HFFc6 (cell line): ENCODE measurements at regions not wholly inside any gene's neighbourhood (a gene's known extent, or its start where the extent isn't known, plus 50 kb on each side); places are given as distances from the start of the nearest gene placed in this dataset.

Experiments
- DNase-seq: peaks from one replicate; pipeline ENCODE4 v3.0.0-alpha.2; 2018
- H3K27ac Mint-ChIP-seq: 2 replicates; pipeline ENCODE4 v1.8.0; 2020; ENCODE audit warnings: mild to moderate bottlenecking, mixed read lengths
- H3K27me3 Mint-ChIP-seq: 2 replicates; pipeline ENCODE4 v1.8.0; 2021; ENCODE audit warnings: mild to moderate bottlenecking, moderate library complexity, mixed read lengths; ENCODE audit not compliant: insufficient read depth
- H3K36me3 Mint-ChIP-seq: 2 replicates; pipeline ENCODE4 v1.8.0; 2021; ENCODE audit warnings: low read depth, mixed read lengths
- H3K4me1 Mint-ChIP-seq: 2 replicates; pipeline ENCODE4 v1.8.0; 2020; ENCODE audit warnings: low read depth, mixed read lengths
- H3K4me3 Mint-ChIP-seq: 2 replicates; pipeline ENCODE4 v1.8.0; 2020; ENCODE audit warnings: mild to moderate bottlenecking, moderate library complexity, mixed read lengths
- H3K9me3 Mint-ChIP-seq: 2 replicates; pipeline ENCODE4 v1.8.0; 2020; ENCODE audit warnings: mild to moderate bottlenecking, mixed read lengths
- TF ChIP-seq, protein P1 (sequence below): fragments of 200-600 bp; sonication (generic); IDR thresholded peaks from 2 replicates; pipeline ENCODE4 v1.5.0; 2021; ENCODE audit warnings: antibody characterized with exemption, mild to moderate bottlenecking

DNA sequence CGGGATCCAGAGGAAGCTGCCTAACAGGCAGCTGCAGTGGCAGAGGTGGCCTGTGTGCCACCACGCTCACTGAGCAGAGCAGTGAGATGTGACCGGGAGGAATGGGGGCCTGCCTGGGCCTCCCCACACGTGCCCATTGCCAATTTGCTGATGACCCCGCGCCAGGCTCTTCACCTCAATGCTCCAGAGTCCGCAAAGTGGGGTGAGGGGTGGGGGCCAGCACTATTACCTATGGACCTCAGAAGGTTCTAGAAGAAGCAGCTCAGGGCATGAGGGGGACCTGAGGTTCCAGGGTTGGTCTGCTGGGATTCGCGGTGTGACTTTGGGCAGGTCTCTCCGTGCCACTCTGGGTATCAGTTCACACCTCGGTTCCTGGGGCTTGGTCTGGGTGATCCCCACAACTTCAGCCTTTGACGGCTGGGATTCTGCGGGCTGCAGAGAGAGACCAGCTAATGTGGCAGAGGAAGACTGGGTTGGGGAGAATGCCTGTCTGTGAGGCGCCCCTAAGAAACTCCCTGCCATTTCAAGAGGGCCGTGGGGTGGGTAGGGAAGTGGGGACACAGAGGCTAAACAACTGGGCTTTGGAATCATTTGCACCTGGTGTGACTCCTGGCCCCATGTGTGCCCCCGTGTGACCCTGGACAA is 231.0 kb upstream of the MVB12B start:
- Mint-ChIP-seq H3K9me3 (no peaks in the 10 kb centered on the region), H3K4me3 (no peak overlapping the region), H3K4me1 (no peaks in the 10 kb centered on the region), H3K27ac (no peak overlapping the region), H3K27me3 (peaks cover 35% of the 10 kb centered on the region), H3K36me3 (no peaks in the 10 kb centered on the region)
- no peak for DNase-seq
- TF ChIP-seq, protein P1, sequence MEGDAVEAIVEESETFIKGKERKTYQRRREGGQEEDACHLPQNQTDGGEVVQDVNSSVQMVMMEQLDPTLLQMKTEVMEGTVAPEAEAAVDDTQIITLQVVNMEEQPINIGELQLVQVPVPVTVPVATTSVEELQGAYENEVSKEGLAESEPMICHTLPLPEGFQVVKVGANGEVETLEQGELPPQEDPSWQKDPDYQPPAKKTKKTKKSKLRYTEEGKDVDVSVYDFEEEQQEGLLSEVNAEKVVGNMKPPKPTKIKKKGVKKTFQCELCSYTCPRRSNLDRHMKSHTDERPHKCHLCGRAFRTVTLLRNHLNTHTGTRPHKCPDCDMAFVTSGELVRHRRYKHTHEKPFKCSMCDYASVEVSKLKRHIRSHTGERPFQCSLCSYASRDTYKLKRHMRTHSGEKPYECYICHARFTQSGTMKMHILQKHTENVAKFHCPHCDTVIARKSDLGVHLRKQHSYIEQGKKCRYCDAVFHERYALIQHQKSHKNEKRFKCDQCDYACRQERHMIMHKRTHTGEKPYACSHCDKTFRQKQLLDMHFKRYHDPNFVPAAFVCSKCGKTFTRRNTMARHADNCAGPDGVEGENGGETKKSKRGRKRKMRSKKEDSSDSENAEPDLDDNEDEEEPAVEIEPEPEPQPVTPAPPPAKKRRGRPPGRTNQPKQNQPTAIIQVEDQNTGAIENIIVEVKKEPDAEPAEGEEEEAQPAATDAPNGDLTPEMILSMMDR: no peak

DNA sequence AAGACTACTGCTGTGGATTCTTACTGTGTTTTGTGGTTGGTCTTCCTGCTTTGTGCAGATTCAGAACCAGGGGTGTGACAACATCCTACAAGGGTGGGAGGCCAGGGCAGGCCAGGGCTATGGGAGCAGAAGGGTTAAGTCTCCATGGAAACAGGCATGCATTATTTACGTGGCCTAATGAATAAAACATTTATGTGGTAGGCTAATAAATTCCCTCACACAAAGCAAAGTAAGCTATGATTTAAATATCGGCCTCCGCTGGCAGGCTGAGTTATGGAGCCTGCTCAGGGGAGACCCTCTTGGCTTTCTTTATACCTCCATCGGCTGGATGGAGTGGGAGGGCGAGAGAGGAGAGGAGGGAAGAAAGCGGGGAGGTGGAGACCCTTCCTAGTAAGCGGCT is 230.3 kb upstream of the MVB12B start:
- H3K9me3 Mint-ChIP-seq: no peaks in the 10 kb centered on the region
- H3K4me3 Mint-ChIP-seq: no peak overlapping the region
- H3K4me1 Mint-ChIP-seq: no peaks in the 10 kb centered on the region
- no peak for DNase-seq
- no peak overlapping the region for H3K27ac Mint-ChIP-seq
- no peaks in the 10 kb centered on the region for H3K36me3 Mint-ChIP-seq
- H3K27me3 Mint-ChIP-seq: peaks cover 30% of the 10 kb centered on the region
- TF ChIP-seq, protein P1: no peak

GRCh38 chr9:126097679-126098078 is 228.9 kb upstream of the MVB12B start:
- Mint-ChIP-seq H3K4me3 (no peak overlapping the region), H3K4me1 (no peaks in the 10 kb centered on the region), H3K27ac (no peak overlapping the region), H3K27me3 (peaks cover 17% of the 10 kb centered on the region), H3K9me3 (no peaks in the 10 kb centered on the region), H3K36me3 (no peaks in the 10 kb centered on the region)
- no peak for DNase-seq
- TF ChIP-seq, protein P1: no peak

DNA sequence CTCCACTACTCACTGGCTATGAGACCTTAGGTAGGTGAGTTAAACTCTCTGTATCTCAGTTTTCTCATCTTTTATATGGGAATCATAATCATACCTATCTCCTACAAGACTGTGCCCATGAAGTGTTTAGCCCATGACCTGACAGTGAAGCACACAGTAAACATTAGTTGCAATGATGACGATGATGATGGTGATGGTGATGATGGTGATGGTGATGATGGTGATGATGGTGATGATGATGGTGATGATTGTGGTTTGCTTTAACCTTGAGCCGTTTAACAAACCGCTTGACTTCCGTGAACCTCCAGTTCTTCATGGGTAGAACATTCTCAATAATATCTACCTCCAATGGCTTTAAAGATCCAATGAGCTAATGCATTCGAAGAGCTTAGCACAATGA is 220.2 kb upstream of the MVB12B start:
- TF ChIP-seq, protein P1: no peak
- Mint-ChIP-seq H3K27ac (no peak overlapping the region), H3K4me3 (no peak overlapping the region), H3K4me1 (peaks cover 5% of the 10 kb centered on the region; the same call in 1 of the 2 replicates), H3K9me3 (peaks cover 6% of the 10 kb centered on the region; the same call in 1 of the 2 replicates), H3K36me3 (no peaks in the 10 kb centered on the region), H3K27me3 (peaks cover 29% of the 10 kb centered on the region)
- no peak for DNase-seq

DNA sequence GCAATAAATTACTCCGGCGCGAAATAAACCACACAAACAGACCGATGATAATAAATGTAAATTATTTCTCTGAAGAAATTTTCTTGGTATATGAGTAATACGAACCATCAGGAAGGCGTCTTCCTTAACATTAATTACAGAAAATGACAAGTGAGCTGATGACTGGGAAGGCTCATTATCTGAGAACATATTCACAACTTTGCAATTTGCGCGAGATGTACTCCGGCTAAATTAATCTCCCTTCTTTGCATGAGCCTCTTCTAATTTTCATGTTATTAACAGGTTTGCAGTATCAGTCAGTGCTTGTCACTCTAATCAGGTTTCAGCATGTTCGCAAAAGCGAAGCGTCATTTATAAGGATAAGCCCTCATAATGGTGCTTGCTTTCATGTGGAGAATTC is 218.9 kb upstream of the MVB12B start:
- Mint-ChIP-seq H3K4me1 (peaks cover 5% of the 10 kb centered on the region; the same call in 1 of the 2 replicates), H3K27ac (no peak overlapping the region), H3K27me3 (peaks cover 36% of the 10 kb centered on the region), H3K9me3 (peaks cover 6% of the 10 kb centered on the region; the same call in 1 of the 2 replicates), H3K36me3 (no peaks in the 10 kb centered on the region), H3K4me3 (no peak overlapping the region)
- TF ChIP-seq, protein P1: no peak
- DNase-seq: no peak
